Breast epithelium (tissue), 3 donors: ENCODE measurements at regions not wholly inside any gene's neighbourhood (a gene's known extent, or its start where the extent isn't known, plus 50 kb on each side); places are given as distances from the start of the nearest gene placed in this dataset.

Experiments
- CTCF ChIP-seq, 3 donors: fragments of 450-650 bp; IDR thresholded peaks; one replicate each; pipeline ENCODE4 v1.5.1; 2016 to 2017; ENCODE audit warnings: antibody characterized with exemption in 3 of 3, mild to moderate bottlenecking in 3 of 3, moderate library complexity in 3 of 3
- POLR2A ChIP-seq: fragments of 450-650 bp; IDR thresholded peaks from one replicate; pipeline ENCODE4 v1.6.1; 2016; ENCODE audit warnings: antibody characterized with exemption, mild to moderate bottlenecking, moderate library complexity

DNA sequence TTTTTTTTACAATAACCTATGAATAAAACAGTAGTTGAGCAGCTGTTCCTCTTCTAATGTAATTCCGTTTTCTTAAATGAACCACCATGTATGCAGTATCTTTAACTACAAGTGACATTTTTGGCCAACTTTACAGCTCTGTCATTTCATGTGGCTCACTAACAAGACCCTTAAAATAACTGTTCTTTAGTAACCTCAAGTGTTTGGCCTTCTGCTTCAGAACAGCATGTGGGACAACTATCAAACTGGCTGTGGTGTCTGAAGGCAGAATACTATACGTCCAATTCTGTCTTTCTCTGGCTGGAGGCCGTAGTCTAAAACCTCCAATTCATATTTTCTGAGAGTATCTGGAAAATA is 391.4 kb downstream of the NNT start:
- no peak for TF ChIP-seq CTCF (IDR thresholded peaks at IDR 0.05)
- TF ChIP-seq POLR2A, result no peak
